T-cell (primary cell): ENCODE measurements at regions not wholly inside any gene's neighbourhood (a gene's known extent, or its start where the extent isn't known, plus 50 kb on each side); places are given as distances from the start of the nearest gene placed in this dataset.

Experiments
- ATAC-seq, 4 experiments: fragments of 200-7000 bp in 3 of 4; fragments of 150-1000 bp in 1 of 4; cut with Tn5 transposase; replicated peaks in 1 of 4; 1 replicate in 3 of 4; 2 replicates in 1 of 4; pipeline ENCODE4 v1.10.0; 2021; ENCODE audit warnings: moderate library complexity in 3 of 4, mild to moderate bottlenecking in 2 of 4, moderate number of reproducible peaks in 1 of 4
- CTCF ChIA-PET, 2 donors: fragments of 300-600 bp; sonication (Branson Sonifier 250); formaldehyde crosslinking; loops; one replicate each; lab custom pipeline; 2022; ENCODE audit warnings: antibody characterized with exemption in 2 of 2; lab: Charles Lee
- POLR2A ChIA-PET, 2 donors: fragments of 300-600 bp; sonication (Branson Sonifier 250); formaldehyde crosslinking; loops; one replicate each; lab custom pipeline; 2022; ENCODE audit warnings: antibody characterized with exemption in 2 of 2; lab: Charles Lee
- DNase-seq, 35 experiments: peaks; one replicate each; pipeline versions ENCODE4 v3.0.0 to v3.0.0-alpha.2; 2013 to 2023
- H3K27ac ChIP-seq: one replicate; pipeline ENCODE4 v1.5.1; 2013; ENCODE audit warnings: low read length
- H3K27me3 ChIP-seq, 2 experiments: replicated peaks in 1 of 2; 1 replicate in 1 of 2; 2 replicates in 1 of 2; pipeline versions ENCODE4 v1.6.1 to v1.7.0; 2013; ENCODE audit warnings: low read length in 1 of 2, mixed read lengths in 1 of 2; ENCODE audit not compliant: control insufficient read depth in 2 of 2, insufficient read depth in 2 of 2; ENCODE audit errors: extremely low read depth in 1 of 2
- H3K36me3 ChIP-seq, 2 donors: 1 replicate in 1 of 2; 2 replicates in 1 of 2; pipeline versions ENCODE4 v1.6.1 to v1.7.0; 2013; ENCODE audit warnings: low read length in 1 of 2; ENCODE audit not compliant: control insufficient read depth in 2 of 2, insufficient read depth in 1 of 2; ENCODE audit errors: extremely low read depth in 1 of 2
- H3K4me1 ChIP-seq, 2 experiments: 1 replicate in 1 of 2; 2 replicates in 1 of 2; pipeline versions ENCODE4 v1.6.1 to v1.7.0; 2013; ENCODE audit warnings: low read length in 2 of 2, mixed read lengths in 1 of 2; ENCODE audit not compliant: insufficient read depth in 2 of 2, control insufficient read depth in 1 of 2; ENCODE audit errors: extremely low read depth in 1 of 2
- H3K4me3 ChIP-seq, 2 donors: 1 replicate in 1 of 2; 2 replicates in 1 of 2; pipeline versions ENCODE4 v1.5.1 to v1.7.0; 2013; ENCODE audit warnings: mild to moderate bottlenecking in 2 of 2, low read length in 1 of 2, moderate library complexity in 1 of 2; ENCODE audit not compliant: control insufficient read depth in 1 of 2; ENCODE audit errors: extremely low read depth in 1 of 2
- H3K9me3 ChIP-seq: 2 replicates; pipeline ENCODE4 v1.7.0; 2013
- H3K27ac Mint-ChIP-seq, 2 donors: one replicate each; pipeline ENCODE4 v1.8.0; 2020 to 2021; ENCODE audit warnings: mild to moderate bottlenecking in 2 of 2, mixed read lengths in 2 of 2
- H3K27me3 Mint-ChIP-seq, 2 donors: one replicate each; pipeline ENCODE4 v1.8.0; 2021 to 2022; ENCODE audit warnings: mixed read lengths in 2 of 2
- H3K36me3 Mint-ChIP-seq: one replicate; pipeline ENCODE4 v1.8.0; 2021; ENCODE audit warnings: mixed read lengths
- H3K4me1 Mint-ChIP-seq, 3 donors: one replicate each; pipeline ENCODE4 v1.8.0; 2020 to 2022; ENCODE audit warnings: mixed read lengths in 3 of 3, mild to moderate bottlenecking in 1 of 3
- H3K4me3 Mint-ChIP-seq, 3 donors: one replicate each; pipeline ENCODE4 v1.8.0; 2020 to 2022; ENCODE audit warnings: mild to moderate bottlenecking in 3 of 3, mixed read lengths in 3 of 3, moderate library complexity in 3 of 3
- H3K9me3 Mint-ChIP-seq, 3 donors: one replicate each; pipeline ENCODE4 v1.8.0; 2020 to 2022; ENCODE audit warnings: mixed read lengths in 3 of 3
- WGBS: methylation state at CpG from one replicate; pipeline ENCODE4 v1.1.5; 2013; ENCODE audit warnings: missing lambda C conversion rate; ENCODE audit not compliant: insufficient coverage; 5-methylcytosine and 5-hydroxymethylcytosine counted together

DNA sequence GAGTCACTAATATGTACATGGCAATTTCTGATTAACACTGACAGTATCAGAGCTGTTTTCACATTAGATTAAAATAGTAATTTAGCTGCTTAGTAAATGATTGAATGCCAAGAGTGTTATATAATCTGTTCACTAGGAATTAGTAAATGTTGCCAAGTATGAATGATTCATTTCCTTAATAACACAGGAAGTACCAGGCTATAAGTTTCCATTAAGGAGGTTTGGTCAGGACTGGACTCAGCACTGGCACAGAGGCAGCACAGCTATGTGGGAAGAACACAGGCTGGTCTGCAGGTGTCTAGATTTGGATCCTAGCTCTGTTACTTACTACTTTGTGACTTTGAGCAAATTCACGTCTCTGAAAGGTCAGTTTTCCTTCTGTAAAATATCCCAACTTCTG, 97.2 kb downstream of the TDRD15 start:
- ChIA-PET POLR2A (no interaction called here), CTCF (no interaction called here)
- Mint-ChIP-seq H3K27ac (no peak overlapping the region), H3K4me3 (no peak overlapping the region), H3K36me3 (no peaks in the 10 kb centered on the region), H3K27me3 (no peaks in the 10 kb centered on the region), H3K9me3 (peaks cover 0 to 14% (median 0%) of the 10 kb centered on the region in 3 donors), H3K4me1 (no peaks in the 10 kb centered on the region)
- DNase-seq (no peak), ATAC-seq (no peak)
- H3K4me1 ChIP-seq, result no peaks in the 10 kb centered on the region
- WGBS, result no CpG with 5 or more reads among the region's 1 CpG
- no peak overlapping the region for H3K27ac ChIP-seq
- no peak overlapping the region for H3K4me3 ChIP-seq
- H3K9me3 ChIP-seq, result no peaks in the 10 kb centered on the region
- H3K27me3 ChIP-seq, result no peaks in the 10 kb centered on the region
- no peaks in the 10 kb centered on the region for H3K36me3 ChIP-seq

DNA sequence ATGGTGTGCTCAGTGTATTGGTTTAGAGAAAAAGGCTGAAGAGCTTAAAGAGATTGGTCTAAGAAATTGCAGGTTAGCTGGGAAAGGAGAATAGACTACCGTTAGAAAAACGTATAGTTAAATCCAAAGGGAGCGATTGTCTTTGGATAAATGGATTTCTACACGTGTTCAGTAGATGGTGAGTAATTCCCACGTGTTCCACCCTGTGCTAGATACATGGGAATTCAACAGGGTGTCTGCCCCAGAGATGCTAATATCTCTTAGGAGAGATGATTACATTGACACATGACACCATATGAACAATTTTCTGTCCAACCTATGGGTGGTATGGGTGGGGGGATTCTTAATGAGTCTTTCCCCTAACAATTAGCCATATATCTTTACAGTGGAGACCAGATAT, 99.8 kb downstream of the TDRD15 start:
- no peak overlapping the region for H3K4me3 ChIP-seq
- DNase-seq (no peak), ATAC-seq (no peak)
- Mint-ChIP-seq H3K9me3 (peaks cover 0 to 6% (median 0%) of the 10 kb centered on the region in 3 donors), H3K36me3 (no peaks in the 10 kb centered on the region), H3K4me1 (no peaks in the 10 kb centered on the region), H3K27ac (no peak overlapping the region), H3K4me3 (no peak overlapping the region), H3K27me3 (no peaks in the 10 kb centered on the region)
- H3K27me3 ChIP-seq, result no peaks in the 10 kb centered on the region
- ChIA-PET POLR2A (no interaction called here), CTCF (no interaction called here)
- WGBS, result no CpG with 5 or more reads among the region's 5 CpGs
- H3K36me3 ChIP-seq, result no peaks in the 10 kb centered on the region
- H3K4me1 ChIP-seq, result no peaks in the 10 kb centered on the region
- H3K27ac ChIP-seq, result no peak overlapping the region
- H3K9me3 ChIP-seq, result no peaks in the 10 kb centered on the region

DNA sequence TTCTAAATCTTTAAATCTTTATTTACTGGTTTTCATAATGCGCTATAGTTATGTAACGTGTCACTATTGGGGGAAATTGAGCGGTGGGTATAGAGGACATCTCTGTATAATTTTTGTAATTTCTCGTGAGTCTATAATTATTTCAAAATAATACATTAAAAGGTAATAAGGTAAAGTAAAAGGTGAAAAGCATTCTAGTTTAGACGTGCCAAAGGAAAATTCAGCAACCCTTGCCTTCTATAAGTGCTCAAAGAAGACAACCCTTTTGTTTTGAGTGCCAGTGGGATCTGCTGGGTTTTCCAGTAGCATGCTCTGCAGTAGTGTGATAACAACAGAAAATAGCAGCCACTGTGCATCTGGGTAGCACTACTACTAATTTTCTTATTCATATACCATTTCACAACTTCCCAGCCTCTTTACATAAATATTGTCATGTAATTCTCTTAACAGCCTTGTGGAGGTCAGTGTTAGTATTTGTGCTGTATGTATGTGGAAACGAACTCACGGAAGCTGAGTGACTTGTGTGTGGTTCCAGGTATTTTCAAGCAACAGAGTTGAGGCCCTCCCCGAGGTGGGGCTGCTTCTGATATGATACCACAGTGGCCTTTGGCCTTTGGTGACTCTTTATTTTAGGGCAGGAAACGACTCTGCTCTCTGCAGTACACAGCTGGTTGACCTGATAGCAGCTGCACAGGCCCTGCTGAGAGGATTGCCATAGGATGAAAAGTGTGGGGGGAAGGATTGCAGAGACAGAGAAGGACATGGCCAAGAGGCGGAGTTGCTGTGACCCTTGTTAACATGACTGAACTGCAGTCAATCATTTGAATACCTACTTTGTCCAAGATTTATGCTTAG, 104.5 kb downstream of the TDRD15 start:
- no peak overlapping the region for H3K4me3 Mint-ChIP-seq
- POLR2A ChIA-PET, result no interaction called here
- CTCF ChIA-PET, result no interaction called here
- Histone ChIP-seq H3K9me3 (no peaks in the 10 kb centered on the region), H3K4me1 (no peaks in the 10 kb centered on the region), H3K27ac (no peak overlapping the region), H3K27me3 (no peaks in the 10 kb centered on the region), H3K36me3 (no peaks in the 10 kb centered on the region), H3K4me3 (no peak overlapping the region)
- ATAC-seq (no peak), DNase-seq (no peak)
- H3K27ac Mint-ChIP-seq, result no peak overlapping the region
- no peaks in the 10 kb centered on the region for H3K9me3 Mint-ChIP-seq
- H3K4me1 Mint-ChIP-seq, result no peaks in the 10 kb centered on the region
- no peaks in the 10 kb centered on the region for H3K27me3 Mint-ChIP-seq
- H3K36me3 Mint-ChIP-seq, result no peaks in the 10 kb centered on the region
- 53% methylated on average over 4 of the region's 10 CpGs for WGBS

DNA sequence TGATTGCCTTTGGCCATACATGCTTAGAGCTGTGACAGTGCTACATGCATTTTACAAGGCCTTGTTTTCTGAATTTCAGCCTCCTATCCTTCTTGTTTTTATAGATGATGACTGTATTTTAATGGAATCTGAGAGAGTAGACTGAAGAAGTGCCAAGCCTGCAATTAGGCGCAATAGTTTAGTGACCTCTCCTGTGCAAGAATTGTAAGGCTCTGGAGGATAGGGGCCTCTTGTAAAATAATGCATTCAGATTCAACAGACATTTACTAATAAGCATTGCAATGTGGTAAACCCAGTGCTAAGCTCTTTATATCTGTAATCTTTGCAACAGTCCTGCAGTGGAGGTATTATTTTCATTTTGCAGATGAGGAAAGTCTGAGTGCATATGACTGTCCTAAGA, 105.5 kb downstream of the TDRD15 start:
- Mint-ChIP-seq H3K4me1 (no peaks in the 10 kb centered on the region), H3K9me3 (no peaks in the 10 kb centered on the region), H3K27ac (no peak overlapping the region), H3K36me3 (no peaks in the 10 kb centered on the region), H3K27me3 (no peaks in the 10 kb centered on the region), H3K4me3 (no peak overlapping the region)
- ChIA-PET CTCF (no interaction called here), POLR2A (no interaction called here)
- no CpG with 5 or more reads among the region's 1 CpG for WGBS
- no peak for DNase-seq
- Histone ChIP-seq H3K4me3 (no peak overlapping the region), H3K27ac (no peak overlapping the region), H3K4me1 (no peaks in the 10 kb centered on the region), H3K9me3 (no peaks in the 10 kb centered on the region), H3K36me3 (no peaks in the 10 kb centered on the region), H3K27me3 (no peaks in the 10 kb centered on the region)
- ATAC-seq, result no peak

DNA sequence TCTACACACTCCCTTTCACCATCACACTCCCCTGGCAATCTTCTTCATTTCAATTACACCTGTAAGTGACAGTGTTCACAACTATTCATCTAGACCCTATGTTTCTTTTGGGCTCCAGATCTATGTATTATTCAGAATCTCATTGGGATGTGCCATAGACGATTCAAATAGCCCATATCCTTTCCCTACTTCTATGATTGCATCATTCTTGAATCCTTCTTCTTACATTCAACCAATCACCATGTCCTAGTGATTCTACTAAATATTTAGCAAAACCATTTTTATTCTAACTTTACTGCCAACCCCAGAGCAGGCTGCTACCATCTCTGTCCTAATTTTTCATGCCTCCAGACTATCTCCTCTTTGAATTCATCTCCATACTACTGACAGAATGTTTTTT, 106.4 kb downstream of the TDRD15 start:
- Mint-ChIP-seq H3K36me3 (no peaks in the 10 kb centered on the region), H3K9me3 (no peaks in the 10 kb centered on the region), H3K27ac (no peak overlapping the region), H3K4me1 (no peaks in the 10 kb centered on the region), H3K4me3 (no peak overlapping the region), H3K27me3 (no peaks in the 10 kb centered on the region)
- WGBS, result 56% methylated on average over 1 of the region's 1 CpG
- Histone ChIP-seq H3K9me3 (no peaks in the 10 kb centered on the region), H3K36me3 (no peaks in the 10 kb centered on the region), H3K4me1 (no peaks in the 10 kb centered on the region), H3K27me3 (no peaks in the 10 kb centered on the region), H3K4me3 (no peak overlapping the region), H3K27ac (no peak overlapping the region)
- DNase-seq (no peak), ATAC-seq (no peak)
- CTCF ChIA-PET, result no interaction called here
- POLR2A ChIA-PET, result no interaction called here

DNA sequence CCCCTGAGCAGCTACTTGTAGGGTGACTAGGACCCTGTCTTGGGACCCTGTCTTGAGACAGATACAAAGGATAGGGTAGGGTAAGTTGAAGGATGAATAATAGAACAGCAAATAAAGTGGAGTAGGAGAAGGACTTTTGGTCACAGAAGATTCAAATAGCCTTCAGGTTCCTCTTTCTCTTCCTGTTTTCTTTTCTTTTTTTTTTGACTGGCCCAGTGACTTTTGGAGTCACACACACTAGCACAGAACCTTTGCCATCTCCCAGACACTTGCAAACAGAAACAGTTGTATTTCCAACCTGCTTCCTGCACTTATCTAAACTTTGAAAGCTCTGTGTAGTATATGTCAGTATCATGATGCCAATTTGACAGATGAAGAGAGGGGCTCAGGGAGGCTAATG, 108.2 kb downstream of the TDRD15 start:
- no peak overlapping the region for H3K27ac Mint-ChIP-seq

DNA sequence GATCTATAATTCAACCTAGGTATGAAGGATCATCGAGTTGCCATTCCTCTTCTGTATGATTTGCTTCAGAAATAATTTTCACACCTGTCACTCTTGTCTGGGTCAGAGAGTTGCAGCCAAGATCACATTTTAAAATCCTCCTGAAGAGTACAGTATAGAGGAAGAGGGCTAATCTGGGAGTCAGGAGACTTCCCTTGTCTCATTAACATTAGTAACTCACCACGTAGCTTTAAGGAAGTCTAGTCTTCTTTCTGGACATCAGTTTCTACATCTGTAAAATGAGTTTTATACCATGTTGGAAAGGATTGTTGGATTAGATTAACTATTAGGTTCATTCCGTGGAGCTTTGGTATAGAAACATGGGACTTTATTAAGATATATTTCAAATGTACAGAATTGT, 109.4 kb downstream of the TDRD15 start:
- POLR2A ChIA-PET, result no interaction called here
- no peak overlapping the region for H3K4me3 ChIP-seq
- Mint-ChIP-seq H3K27ac (no peak overlapping the region), H3K4me3 (no peak overlapping the region), H3K9me3 (no peaks in the 10 kb centered on the region), H3K36me3 (no peaks in the 10 kb centered on the region), H3K4me1 (no peaks in the 10 kb centered on the region), H3K27me3 (no peaks in the 10 kb centered on the region)
- H3K27ac ChIP-seq, result no peak overlapping the region
- WGBS, result no CpG with 5 or more reads among the region's 3 CpGs
- DNase-seq, result no peak
- H3K27me3 ChIP-seq, result no peaks in the 10 kb centered on the region
- no peaks in the 10 kb centered on the region for H3K4me1 ChIP-seq
- H3K9me3 ChIP-seq, result no peaks in the 10 kb centered on the region
- H3K36me3 ChIP-seq, result no peaks in the 10 kb centered on the region
- no peak for ATAC-seq
- CTCF ChIA-PET, result no interaction called here

More for the DNA sequence above, 108.2 kb downstream of the TDRD15 start:
- Histone ChIP-seq H3K4me3 (no peak overlapping the region), H3K4me1 (no peaks in the 10 kb centered on the region), H3K36me3 (no peaks in the 10 kb centered on the region), H3K9me3 (no peaks in the 10 kb centered on the region), H3K27me3 (no peaks in the 10 kb centered on the region), H3K27ac (no peak overlapping the region)
- Mint-ChIP-seq H3K4me3 (no peak overlapping the region), H3K4me1 (no peaks in the 10 kb centered on the region), H3K36me3 (no peaks in the 10 kb centered on the region), H3K27me3 (no peaks in the 10 kb centered on the region), H3K9me3 (no peaks in the 10 kb centered on the region)
- ChIA-PET POLR2A (no interaction called here), CTCF (no interaction called here)
- DNase-seq (no peak), ATAC-seq (no peak)
